Mesenchymal stem cell (in vitro differentiated cells and primary cell): ENCODE measurements at regions not wholly inside any gene's neighbourhood (a gene's known extent, or its start where the extent isn't known, plus 50 kb on each side); places are given as distances from the start of the nearest gene placed in this dataset.
A peak's percentile ranks its signal among the peaks of the same experiment; 100 is the strongest.

Experiments used
- DNase-seq: peaks from one replicate; pipeline ENCODE4 v3.0.0-alpha.2; 2013
- H2AFZ ChIP-seq: one replicate; pipeline ENCODE4 v1.6.1; 2013; ENCODE audit warnings: low read depth, mild to moderate bottlenecking, control low read depth, inconsistent platforms, low read length, moderate library complexity
- H2AK5ac ChIP-seq: 2 replicates; pipeline ENCODE4 v1.6.1; 2013; ENCODE audit warnings: low read length, moderate library complexity, mild to moderate bottlenecking, inconsistent platforms; ENCODE audit not compliant: severe bottlenecking
- H2BK120ac ChIP-seq: one replicate; pipeline ENCODE4 v1.6.1; 2013; ENCODE audit warnings: low read depth, mild to moderate bottlenecking, inconsistent platforms, low read length, moderate library complexity
- H2BK12ac ChIP-seq, 2 experiments: one replicate each; pipeline ENCODE4 v1.6.1; 2013; ENCODE audit warnings: inconsistent platforms in 2 of 2, low read length in 2 of 2, mild to moderate bottlenecking in 2 of 2, moderate library complexity in 2 of 2, control low read depth in 1 of 2
- H2BK15ac ChIP-seq: one replicate; pipeline ENCODE4 v1.6.1; 2013; ENCODE audit warnings: mild to moderate bottlenecking, low read depth, inconsistent platforms; ENCODE audit not compliant: poor library complexity, severe bottlenecking
- H2BK5ac ChIP-seq: 2 replicates; pipeline ENCODE4 v1.6.1; 2013; ENCODE audit warnings: low read depth, mild to moderate bottlenecking, low read length, control low read depth, inconsistent platforms; ENCODE audit not compliant: poor library complexity, severe bottlenecking
- H3K14ac ChIP-seq, 2 experiments: one replicate each; pipeline ENCODE4 v1.6.1; 2013; ENCODE audit warnings: inconsistent platforms in 2 of 2, low read length in 2 of 2, control low read depth in 1 of 2, mild to moderate bottlenecking in 1 of 2, moderate library complexity in 1 of 2
- H3K18ac ChIP-seq, 2 experiments: one replicate each; pipeline ENCODE4 v1.6.1; 2013; ENCODE audit warnings: inconsistent platforms in 2 of 2, low read length in 2 of 2, control low read depth in 1 of 2, low read depth in 1 of 2, mild to moderate bottlenecking in 1 of 2
- H3K23ac ChIP-seq, 2 experiments: one replicate each; pipeline ENCODE4 v1.6.1; 2013; ENCODE audit warnings: inconsistent platforms in 2 of 2, low read length in 2 of 2, mild to moderate bottlenecking in 2 of 2, moderate library complexity in 2 of 2, control low read depth in 1 of 2
- H3K27ac ChIP-seq: 2 replicates; pipeline ENCODE4 v1.5.1; 2013; ENCODE audit warnings: mild to moderate bottlenecking, moderate library complexity, low read length, control low read depth, inconsistent platforms; ENCODE audit not compliant: poor library complexity, severe bottlenecking
- H3K27me3 ChIP-seq, 2 experiments: 2 replicates each; pipeline versions ENCODE4 v1.6.1 to v1.7.0; 2013; ENCODE audit warnings: low read length in 2 of 2, mild to moderate bottlenecking in 2 of 2, moderate library complexity in 2 of 2, control low read depth in 1 of 2, inconsistent platforms in 1 of 2; ENCODE audit not compliant: control insufficient read depth in 1 of 2, insufficient read depth in 1 of 2
- H3K36me3 ChIP-seq, 2 experiments: 2 replicates each; pipeline versions ENCODE4 v1.6.1 to v1.7.0; 2013; ENCODE audit warnings: low read length in 2 of 2, control low read depth in 1 of 2, inconsistent platforms in 1 of 2, low read depth in 1 of 2, mild to moderate bottlenecking in 1 of 2; ENCODE audit not compliant: insufficient read depth in 2 of 2, control insufficient read depth in 1 of 2
- H3K4ac ChIP-seq, 2 experiments: one replicate each; pipeline ENCODE4 v1.6.1; 2013; ENCODE audit warnings: inconsistent platforms in 2 of 2, low read length in 2 of 2, mild to moderate bottlenecking in 2 of 2, moderate library complexity in 2 of 2, control low read depth in 1 of 2, low read depth in 1 of 2
- H3K4me1 ChIP-seq: 2 replicates; pipeline ENCODE4 v1.6.1; 2013; ENCODE audit warnings: low read depth, low read length, control low read depth; ENCODE audit not compliant: control insufficient read depth, insufficient read depth
- H3K4me2 ChIP-seq: 2 replicates; pipeline ENCODE4 v1.6.1; 2013; ENCODE audit warnings: low read length, mild to moderate bottlenecking, inconsistent platforms; ENCODE audit not compliant: poor library complexity, severe bottlenecking
- H3K4me3 ChIP-seq, 2 experiments: 2 replicates each; pipeline versions ENCODE4 v1.5.1 to v1.7.0; 2013; ENCODE audit warnings: low read length in 2 of 2, mild to moderate bottlenecking in 2 of 2, control low read depth in 1 of 2, low read depth in 1 of 2; ENCODE audit not compliant: insufficient read depth in 1 of 2
- H3K79me1 ChIP-seq: replicated peaks from 2 replicates; pipeline ENCODE4 v1.6.1; 2013; ENCODE audit warnings: mild to moderate bottlenecking, control low read depth, low read length, inconsistent platforms; ENCODE audit not compliant: poor library complexity, severe bottlenecking
- H3K9ac ChIP-seq: 2 replicates; pipeline ENCODE4 v1.7.0; 2013; ENCODE audit warnings: mild to moderate bottlenecking, low read length, moderate library complexity
- H3K9me3 ChIP-seq: 2 replicates; pipeline ENCODE4 v1.7.0; 2013; ENCODE audit warnings: mild to moderate bottlenecking, low read length; ENCODE audit not compliant: control insufficient read depth
- H4K8ac ChIP-seq: one replicate; pipeline ENCODE4 v1.6.1; 2013; ENCODE audit warnings: inconsistent platforms, mild to moderate bottlenecking, low read length, moderate library complexity
- H4K91ac ChIP-seq: one replicate; pipeline ENCODE4 v1.6.1; 2013; ENCODE audit warnings: mild to moderate bottlenecking, low read length, inconsistent platforms
- WGBS: methylation state at CpG from one replicate; pipeline ENCODE4 v1.1.7; 2013; ENCODE audit warnings: mixed read lengths; 5-methylcytosine and 5-hydroxymethylcytosine counted together

- H3K4me1 ChIP-seq, result peaks cover 15% of the 10 kb centered on the region
- no peak overlapping the region for H3K4me2 ChIP-seq
- WGBS, result 100% methylated on average over 1 of the region's 1 CpG
- H2BK15ac ChIP-seq, result no peak overlapping the region
- no peak overlapping the region for H2AK5ac ChIP-seq
- H3K14ac ChIP-seq, result no peak overlapping the region
- H3K4me3 ChIP-seq, result no peak overlapping the region
- H4K91ac ChIP-seq, result no peak overlapping the region
- H3K23ac ChIP-seq, result no peak overlapping the region
- H2BK12ac ChIP-seq, result peak overlapping the region; percentile 81 to 96
- H3K36me3 ChIP-seq, result no peaks in the 10 kb centered on the region
- no peak overlapping the region for H2AFZ ChIP-seq
- no peaks in the 10 kb centered on the region for H3K27me3 ChIP-seq
- no peaks in the 10 kb centered on the region for H3K79me1 ChIP-seq
- no peak overlapping the region for H4K8ac ChIP-seq
- H2BK120ac ChIP-seq, result no peak overlapping the region
- peaks cover 5% of the 10 kb centered on the region for H3K9me3 ChIP-seq
- H3K27ac ChIP-seq, result no peak overlapping the region
- H3K9ac ChIP-seq, result no peak overlapping the region
- no peak overlapping the region for H3K4ac ChIP-seq
- no peak overlapping the region for H2BK5ac ChIP-seq
- DNase-seq, result no peak
- no peak overlapping the region for H3K18ac ChIP-seq
Measured at GRCh38 chr5:8824371-8824770, 721.5 kb downstream of the SEMA5A start.

GRCh38 chr5:8825139-8825757, 720.6 kb downstream of the SEMA5A start:
- no peak overlapping the region for H2BK120ac ChIP-seq
- no peak overlapping the region for H3K9ac ChIP-seq
- no peak overlapping the region for H3K23ac ChIP-seq
- H3K14ac ChIP-seq, result no peak overlapping the region
- H2AFZ ChIP-seq, result no peak overlapping the region
- no peak overlapping the region for H2BK5ac ChIP-seq
- no peaks in the 10 kb centered on the region for H3K27me3 ChIP-seq
- H3K4me1 ChIP-seq, result peaks cover 15% of the 10 kb centered on the region
- no peak overlapping the region for H4K91ac ChIP-seq
- H3K9me3 ChIP-seq, result no peaks in the 10 kb centered on the region
- H3K18ac ChIP-seq, result no peak overlapping the region
- no peak overlapping the region for H4K8ac ChIP-seq
- H2BK15ac ChIP-seq, result no peak overlapping the region
- H3K36me3 ChIP-seq, result no peaks in the 10 kb centered on the region
- H3K79me1 ChIP-seq, result no peaks in the 10 kb centered on the region
- peak overlapping the region in 1 of 2 experiments; percentile 1 for H3K4ac ChIP-seq
- H3K27ac ChIP-seq, result no peak overlapping the region
- H2AK5ac ChIP-seq, result no peak overlapping the region
- no peak overlapping the region for H3K4me3 ChIP-seq
- H2BK12ac ChIP-seq, result peak overlapping the region in 1 of 2 experiments; percentile 81
- 74% methylated on average over 4 of the region's 4 CpGs for WGBS
- peak; percentile 48 for DNase-seq
- no peak overlapping the region for H3K4me2 ChIP-seq

- Histone ChIP-seq H2BK120ac (peak overlapping the region; percentile 87), H2BK5ac (no peak overlapping the region), H2BK12ac (peak overlapping the region; percentile 92 to 97), H3K4me2 (no peak overlapping the region), H3K27me3 (no peaks in the 10 kb centered on the region), H2AFZ (no peak overlapping the region), H3K23ac (no peak overlapping the region), H3K9me3 (no peaks in the 10 kb centered on the region), H4K8ac (peak overlapping the region; percentile 93), H3K4ac (peak overlapping the region; percentile 56 to 86), H3K9ac (no peak overlapping the region), H2BK15ac (peak overlapping the region; percentile 64), H3K4me3 (no peak overlapping the region), H3K18ac (peak overlapping the region; percentile 83 to 87), H3K79me1 (no peaks in the 10 kb centered on the region), H3K36me3 (no peaks in the 10 kb centered on the region), H4K91ac (peak overlapping the region; percentile 87), H3K14ac (no peak overlapping the region), H3K4me1 (peaks cover 15% of the 10 kb centered on the region), H3K27ac (no peak overlapping the region), H2AK5ac (peak overlapping the region; percentile 93)
- WGBS, result 65% methylated on average over 2 of the region's 2 CpGs
- DNase-seq, result no peak
Measured at GRCh38 chr5:8826508-8826907, 719.4 kb downstream of the SEMA5A start.

GRCh38 chr5:8827696-8828095, 718.2 kb downstream of the SEMA5A start:
- peak; percentile 64 for DNase-seq
- H3K4me2 ChIP-seq, result no peak overlapping the region
- H2BK5ac ChIP-seq, result peak overlapping the region; percentile 11
- H3K9ac ChIP-seq, result peak overlapping the region; percentile 23
- no peak overlapping the region for H2AFZ ChIP-seq
- H3K9me3 ChIP-seq, result no peaks in the 10 kb centered on the region
- peak overlapping the region; percentile 87 to 99 for H3K4ac ChIP-seq
- 12% methylated on average over 3 of the region's 4 CpGs for WGBS
- H3K23ac ChIP-seq, result peak overlapping the region in 1 of 2 experiments; percentile 64
- peak overlapping the region; percentile 97 for H4K8ac ChIP-seq
- H3K4me3 ChIP-seq, result peak overlapping the region in 1 of 2 experiments; percentile 49
- H4K91ac ChIP-seq, result peak overlapping the region; percentile 98
- peaks cover 15% of the 10 kb centered on the region for H3K4me1 ChIP-seq
- H3K79me1 ChIP-seq, result no peaks in the 10 kb centered on the region
- peak overlapping the region; percentile 89 for H3K27ac ChIP-seq
- no peaks in the 10 kb centered on the region for H3K36me3 ChIP-seq
- H2BK15ac ChIP-seq, result peak overlapping the region; percentile 92
- peak overlapping the region; percentile 99 for H3K18ac ChIP-seq
- H3K14ac ChIP-seq, result peak overlapping the region in 1 of 2 experiments; percentile 72
- peak overlapping the region; percentile 97 for H2AK5ac ChIP-seq
- peak overlapping the region; percentile 85 to 100 for H2BK12ac ChIP-seq
- H3K27me3 ChIP-seq, result no peaks in the 10 kb centered on the region
- H2BK120ac ChIP-seq, result peak overlapping the region; percentile 93
